K562 (cell line): ENCODE measurements at regions not wholly inside any gene's neighbourhood (a gene's known extent, or its start where the extent isn't known, plus 50 kb on each side); places are given as distances from the start of the nearest gene placed in this dataset.

ENCODE experiments used
- ATAC-seq: fragments of 200-7000 bp; cut with Tn5 transposase; 3 replicates; pipeline ENCODE4 v1.9.1; 2020; ENCODE audit warnings: moderate library complexity
- BruUV-seq: library from RNA; stranded (reverse); fragments of 400-500 nt; replicated peaks from 2 replicates; lab custom pipeline; 2021; lab: Mats Ljungman, UMichigan
- CTCF ChIA-PET: fragments of 300-600 bp; formaldehyde crosslinking; extraction: SDS; loops from one replicate; lab custom pipeline; 2021; ENCODE audit warnings: low intra/inter-chr PET ratio; lab: Yijun Ruan, JAX
- POLR2A ChIA-PET: fragments of 300-600, 350-650 bp; sonication (Branson Sonifier 250); formaldehyde crosslinking; extraction: SDS; loops from one replicate; lab custom pipeline; 2021; ENCODE audit warnings: antibody characterized with exemption, inconsistent platforms; lab: Yijun Ruan, JAX
- DNase-seq, 4 experiments: peaks; one replicate each; pipeline versions ENCODE4 v3.0.0 to v3.0.0-alpha.2; 2011 to 2018; ENCODE audit warnings: low spot score in 3 of 4, mixed read lengths in 3 of 4; ENCODE audit errors: extremely low read depth in 1 of 4
- FAIRE-seq: peaks from 2 replicates; lab custom pipeline; 2011; peaks lifted over from hg19 to GRCh38; lab: Jason Lieb, UNC
- H2AFZ ChIP-seq: 2 replicates; pipeline ENCODE4 v1.6.0; 2011; ENCODE audit warnings: low read depth, low read length, control low read depth, inconsistent platforms
- H3K27ac ChIP-seq: fragments of 200-600 bp; 3 replicates; pipeline ENCODE4 v1.8.0; 2011; ENCODE audit warnings: low read depth, mild to moderate bottlenecking, control low read depth, inconsistent platforms, low read length, moderate library complexity, mixed read lengths; ENCODE audit errors: extremely low read depth
- H3K27me3 ChIP-seq, 2 experiments: fragments of 300-600 bp in 1 of 2; 2 replicates in 1 of 2; 3 replicates in 1 of 2; pipeline versions ENCODE4 v1.6.0 to v1.8.0; 2011; ENCODE audit warnings: inconsistent platforms in 2 of 2, low read length in 2 of 2, mild to moderate bottlenecking in 1 of 2, mixed read lengths in 1 of 2, moderate library complexity in 1 of 2; ENCODE audit not compliant: control insufficient read depth in 2 of 2, insufficient read depth in 2 of 2
- H3K36me3 ChIP-seq: fragments of 300-600 bp; 3 replicates; pipeline ENCODE4 v1.8.0; 2011; ENCODE audit warnings: mild to moderate bottlenecking, low read length, inconsistent platforms; ENCODE audit not compliant: control insufficient read depth, insufficient read depth
- H3K4me1 ChIP-seq, 2 experiments: fragments of 200-600 bp in 1 of 2; replicated peaks in 1 of 2; 2 replicates in 1 of 2; 3 replicates in 1 of 2; pipeline versions ENCODE4 v1.5.1 to v1.8.0; 2011; ENCODE audit warnings: inconsistent platforms in 2 of 2, low read length in 2 of 2, mild to moderate bottlenecking in 1 of 2, mixed read lengths in 1 of 2, moderate library complexity in 1 of 2; ENCODE audit not compliant: control insufficient read depth in 2 of 2, insufficient read depth in 2 of 2
- H3K4me2 ChIP-seq: 2 replicates; pipeline ENCODE4 v1.6.1; 2011; ENCODE audit warnings: low read length, control low read depth, inconsistent platforms, mixed read lengths; ENCODE audit not compliant: insufficient read depth
- H3K4me3 ChIP-seq: fragments of 200-600 bp; sonication (generic), shearing (Covaris generic); 2 replicates; pipeline ENCODE4 v1.5.1; 2016; ENCODE audit warnings: control low read depth, inconsistent platforms
- H3K79me2 ChIP-seq: fragments of 200-600 bp; 3 replicates; pipeline ENCODE4 v1.8.0; 2011; ENCODE audit warnings: low read length, inconsistent platforms; ENCODE audit not compliant: control insufficient read depth, insufficient read depth
- H3K9ac ChIP-seq, 2 experiments: 2 replicates each; pipeline versions ENCODE4 v1.6.0 to v1.6.1; 2011; ENCODE audit warnings: low read depth in 2 of 2, low read length in 2 of 2, control low read depth in 1 of 2, inconsistent platforms in 1 of 2, mild to moderate bottlenecking in 1 of 2, mixed read lengths in 1 of 2; ENCODE audit not compliant: insufficient read depth in 1 of 2
- H3K9me1 ChIP-seq: one replicate; pipeline ENCODE4 v1.6.0; 2011; ENCODE audit warnings: inconsistent platforms, mild to moderate bottlenecking, low read length, moderate library complexity; ENCODE audit not compliant: control insufficient read depth, insufficient read depth
- H3K9me3 ChIP-seq: replicated peaks from 2 replicates; pipeline ENCODE4 v1.5.1; 2011; ENCODE audit warnings: low read depth, low read length, inconsistent platforms; ENCODE audit not compliant: control insufficient read depth, insufficient read depth
- H4K20me1 ChIP-seq: replicated peaks from 2 replicates; pipeline ENCODE4 v1.6.1; 2011; ENCODE audit warnings: low read length, inconsistent platforms, mixed read lengths; ENCODE audit not compliant: control insufficient read depth, insufficient read depth
- CBX8 ChIP-seq: fragments of 200-600 bp; sonication (generic); IDR thresholded peaks from 2 replicates; pipeline ENCODE4 v1.6.1; 2012; ENCODE audit warnings: borderline replicate concordance, mixed run types, low read depth, mild to moderate bottlenecking, moderate library complexity, mixed read lengths, low read length, control low read depth, inconsistent platforms; ENCODE audit not compliant: poor library complexity, severe bottlenecking; ENCODE audit errors: extremely low read depth
- FOXJ2 ChIP-seq: fragments of 200-800 bp; sonication (Bioruptor generic); IDR thresholded peaks from 2 replicates; pipeline ENCODE4 v1.6.1; 2016; ENCODE audit warnings: missing genetic modification characterization, missing compliant biosample characterization
- MBD2 ChIP-seq: sonication (generic); IDR thresholded peaks from 2 replicates; pipeline ENCODE4 v1.6.1; 2016; ENCODE audit warnings: low read depth, borderline replicate concordance
- PHB2 ChIP-seq: fragments of 450-650 bp; IDR thresholded peaks from 2 replicates; pipeline ENCODE4 v1.6.1; 2017; ENCODE audit warnings: low read depth
- PYGO2 ChIP-seq: fragments of 450-650 bp; IDR thresholded peaks from 2 replicates; pipeline ENCODE4 v1.6.1; 2016; ENCODE audit warnings: mild to moderate bottlenecking, missing genetic modification characterization, moderate library complexity, missing compliant biosample characterization
- TBL1XR1 ChIP-seq, 2 experiments: IDR thresholded peaks; 2 replicates each; pipeline ENCODE4 v1.6.1; 2012; ENCODE audit warnings: improper control_type of control experiment in 2 of 2, low read length in 2 of 2, mild to moderate bottlenecking in 1 of 2
- ZKSCAN1 ChIP-seq: fragments of 150-350 bp; IDR thresholded peaks from 2 replicates; pipeline ENCODE4 v1.6.1; 2016; ENCODE audit warnings: low read depth, low read length
- WGBS: fragments of 100-300 bp; shearing (Covaris generic); methylation state at CpG from one replicate; pipeline ENCODE4 v1.1.6; 2016; ENCODE audit warnings: low coverage, mixed read lengths; ENCODE audit not compliant: insufficient coverage; ENCODE audit errors: missing lambda C conversion rate; 5-methylcytosine and 5-hydroxymethylcytosine counted together
- in situ Hi-C: fragments of 300-500 bp; cut with MboI; formaldehyde crosslinking; loops from 4 replicates; pipeline ENCODE4 v1.15.0; 2018; ENCODE audit warnings: inconsistent platforms, mixed read lengths
- intact Hi-C: fragments of 100-400 bp; cut with micrococcal nuclease; formaldehyde crosslinking; loops from 2 replicates; pipeline ENCODE4 v1.14.2; 2022

DNA sequence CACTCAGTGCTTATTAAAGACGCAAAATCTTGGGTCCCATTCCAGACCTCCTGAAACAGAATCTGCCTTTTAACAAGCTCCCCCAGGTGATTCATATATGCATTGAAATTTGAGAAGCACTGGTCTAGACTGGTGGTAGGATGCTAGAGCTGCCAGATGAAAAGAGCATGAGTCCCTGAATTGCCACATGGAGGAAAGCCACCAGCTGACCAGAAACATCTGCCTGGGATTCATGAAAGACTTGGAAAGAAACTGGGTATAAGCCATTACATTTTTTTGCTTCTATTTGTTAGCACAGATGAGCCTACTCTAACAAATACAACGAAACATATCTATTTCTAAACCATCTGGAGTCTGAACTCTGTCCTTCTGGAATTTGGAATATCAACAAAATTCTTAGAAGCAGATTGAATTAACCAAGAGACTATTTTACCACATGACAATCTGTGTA is 228.9 kb downstream of the RBM43 start:
- H3K4me3 ChIP-seq = no peak overlapping the region
- ChIA-PET CTCF (no interaction called here), POLR2A (no interaction called here)
- H3K36me3 ChIP-seq = no peaks in the 10 kb centered on the region
- DNase-seq (no peak), FAIRE-seq (no peak), ATAC-seq (no peak)
- H3K9me1 ChIP-seq = no peaks in the 10 kb centered on the region
- BruUV-seq = no TSS peak
- no peaks in the 10 kb centered on the region for H4K20me1 ChIP-seq
- H3K27ac ChIP-seq = no peak overlapping the region
- in situ Hi-C loops (no loop called here), intact Hi-C loops (no loop called here)
- no peaks in the 10 kb centered on the region for H3K27me3 ChIP-seq
- H3K9ac ChIP-seq = no peak overlapping the region
- no peaks in the 10 kb centered on the region for H3K9me3 ChIP-seq
- 0% methylated on average over 2 of the region's 2 CpGs for WGBS
- no peak overlapping the region for H2AFZ ChIP-seq
- no peak overlapping the region for H3K4me2 ChIP-seq
- H3K79me2 ChIP-seq = no peaks in the 10 kb centered on the region
- TF ChIP-seq MBD2 (no peak), TBL1XR1 (IDR thresholded peaks at IDR 0.05; ENCODE audit: low read length in 2 of 2) (no peak), PYGO2 (tag) (no peak), PHB2 (no peak), ZKSCAN1 (no peak), FOXJ2 (tag) (no peak), CBX8 (no peak)
- no peaks in the 10 kb centered on the region for H3K4me1 ChIP-seq
